Liver (tissue), 3 donors: ENCODE measurements at regions not wholly inside any gene's neighbourhood (a gene's known extent, or its start where the extent isn't known, plus 50 kb on each side); places are given as distances from the start of the nearest gene placed in this dataset.

ENCODE experiments used
- ATF3 ChIP-seq: IDR thresholded peaks from 2 replicates; pipeline ENCODE4 v1.6.1; 2016; ENCODE audit warnings: antibody characterized with exemption
- CTCF ChIP-seq: fragments of 150-350 bp; IDR thresholded peaks from 2 replicates; pipeline ENCODE4 v1.5.1; 2017; ENCODE audit warnings: improper control_type of control experiment, low read depth, low read length; ENCODE audit not compliant: missing input control
- EGR1 ChIP-seq, 2 donors: IDR thresholded peaks; 2 replicates each; pipeline ENCODE4 v1.6.1; 2016 to 2018; ENCODE audit warnings: antibody characterized with exemption in 2 of 2, low read depth in 2 of 2
- FOXA1 ChIP-seq: IDR thresholded peaks from 2 replicates; pipeline ENCODE4 v1.6.1; 2016; ENCODE audit warnings: antibody characterized with exemption
- GABPA ChIP-seq, 2 donors: IDR thresholded peaks in 1 of 2; conservative IDR thresholded peaks in 1 of 2; 2 replicates each; pipeline ENCODE4 v1.6.1; 2016; ENCODE audit warnings: antibody characterized with exemption in 2 of 2, mild to moderate bottlenecking in 1 of 2, moderate library complexity in 1 of 2
- HNF4G ChIP-seq: IDR thresholded peaks from 2 replicates; pipeline ENCODE4 v1.6.1; 2016; ENCODE audit warnings: antibody characterized with exemption
- MAX ChIP-seq: IDR thresholded peaks from 2 replicates; pipeline ENCODE4 v1.6.1; 2016; ENCODE audit warnings: antibody characterized with exemption
- RAD21 ChIP-seq, 2 donors: IDR thresholded peaks; 2 replicates each; pipeline ENCODE4 v1.6.1; 2016; ENCODE audit warnings: antibody characterized with exemption in 2 of 2, mild to moderate bottlenecking in 2 of 2
- REST ChIP-seq: IDR thresholded peaks from 2 replicates; pipeline ENCODE4 v1.6.1; 2016; ENCODE audit warnings: antibody characterized with exemption, mild to moderate bottlenecking
- TAF1 ChIP-seq: conservative IDR thresholded peaks from 2 replicates; pipeline ENCODE4 v1.6.1; 2016; ENCODE audit warnings: antibody characterized with exemption, mild to moderate bottlenecking
- YY1 ChIP-seq: IDR thresholded peaks from 2 replicates; pipeline ENCODE4 v1.6.1; 2016; ENCODE audit warnings: antibody characterized with exemption, mild to moderate bottlenecking
- ZBTB33 ChIP-seq: IDR thresholded peaks from 2 replicates; pipeline ENCODE4 v1.6.1; 2016; ENCODE audit warnings: antibody characterized with exemption
- donor health status: healthy.
- donor health status: healthy.

GRCh38 chr11:131223198-131223991 lies 147.0 kb upstream of the NTM start:
- no peak for TF ChIP-seq CTCF
- TF ChIP-seq ZBTB33, result no peak
- TF ChIP-seq FOXA1, result no peak
- no peak for TF ChIP-seq TAF1
- no peak for TF ChIP-seq MAX
- TF ChIP-seq REST, result no peak
- no peak for TF ChIP-seq ATF3
- TF ChIP-seq YY1, result no peak
- no peak for TF ChIP-seq HNF4G
- no peak for TF ChIP-seq RAD21 (IDR thresholded peaks at IDR 0.05)
- no peak for TF ChIP-seq EGR1 (IDR thresholded peaks at IDR 0.05; ENCODE audit: low read depth in 2 of 2)
- TF ChIP-seq GABPA (IDR thresholded peaks at IDR 0.05 in 1 of 2, conservative IDR thresholded peaks at IDR 0.05 in 1 of 2), result no peak
